Cardiac fibroblast (primary cell): ENCODE measurements at regions not wholly inside any gene's neighbourhood (a gene's known extent, or its start where the extent isn't known, plus 50 kb on each side); places are given as distances from the start of the nearest gene placed in this dataset.
"Not testable (repeated sequence)": the region's sequence is repeated elsewhere in the genome, so short reads cannot be mapped to it uniquely, and the experiment has no call there.

ENCODE experiments used
- DNase-seq, 2 donors: peaks; one replicate each; pipeline versions ENCODE4 v3.0.0 to v3.0.0-alpha.2; 2010; ENCODE audit warnings: low read depth in 2 of 2
- H3K4me3 ChIP-seq, 2 donors: replicated peaks in 1 of 2; 1 replicate in 1 of 2; 2 replicates in 1 of 2; pipeline ENCODE4 v1.5.1; 2011; ENCODE audit warnings: low read depth in 2 of 2, low read length in 2 of 2, mild to moderate bottlenecking in 2 of 2, moderate library complexity in 1 of 2
- CTCF ChIP-seq: IDR thresholded peaks from one replicate; pipeline ENCODE4 v1.5.1; 2011; ENCODE audit warnings: low read depth, mild to moderate bottlenecking, low read length, inconsistent platforms

- DNase-seq, result no peak
- TF ChIP-seq CTCF, result no peak
- H3K4me3 ChIP-seq, result no peak overlapping the region
These were observed 87.4 kb upstream of the PKP2 start for GRCh38 chr12:32983968-32984367.

- DNase-seq, result no peak
- no peak for TF ChIP-seq CTCF
- H3K4me3 ChIP-seq, result no peak overlapping the region
These were observed 86.8 kb upstream of the PKP2 start for GRCh38 chr12:32983332-32983731.

GRCh38 chr12:32981139-32981538, 84.6 kb upstream of the PKP2 start:
- TF ChIP-seq CTCF, result no peak
- no peak for DNase-seq
- H3K4me3 ChIP-seq, result no peak overlapping the region

- DNase-seq, result no peak
- H3K4me3 ChIP-seq, result no peak overlapping the region
- TF ChIP-seq CTCF, result no peak
These were observed 78.5 kb upstream of the PKP2 start for GRCh38 chr12:32975122-32975521.

GRCh38 chr12:32970465-32971110, 74.0 kb upstream of the PKP2 start:
- no peak for TF ChIP-seq CTCF
- no peak for DNase-seq
- no peak overlapping the region for H3K4me3 ChIP-seq

GRCh38 chr12:32964981-32965585, 68.5 kb upstream of the PKP2 start:
- no peak for TF ChIP-seq CTCF
- H3K4me3 ChIP-seq, result no peak overlapping the region
- no peak for DNase-seq

GRCh38 chr12:32956418-32956817, 59.8 kb upstream of the PKP2 start:
- DNase-seq, result not testable (repeated sequence)

More at GRCh38 chr12:32956418-32956817, 59.8 kb upstream of the PKP2 start:
- not testable (repeated sequence) for H3K4me3 ChIP-seq
